H1 (cell line): ENCODE measurements at regions not wholly inside any gene's neighbourhood (a gene's known extent, or its start where the extent isn't known, plus 50 kb on each side); places are given as distances from the start of the nearest gene placed in this dataset.

Experiments
- ASH2L ChIP-seq: fragments of 200-600, 300-600 bp; sonication (generic); IDR thresholded peaks from one replicate; pipeline ENCODE4 v1.7.1; 2017; ENCODE audit warnings: low read length
- TF ChIP-seq, protein P1 (sequence below), 3 experiments: IDR thresholded peaks; 1 replicate in 2 of 3; 2 replicates in 1 of 3; pipeline versions ENCODE4 v1.5.1 to v1.6.1; 2011; ENCODE audit warnings: low read length in 3 of 3, mild to moderate bottlenecking in 3 of 3, inconsistent platforms in 2 of 3, low read depth in 1 of 3, moderate library complexity in 1 of 3; ENCODE audit not compliant: insufficient read depth in 1 of 3; ENCODE audit errors: control extremely low read depth in 1 of 3

DNA sequence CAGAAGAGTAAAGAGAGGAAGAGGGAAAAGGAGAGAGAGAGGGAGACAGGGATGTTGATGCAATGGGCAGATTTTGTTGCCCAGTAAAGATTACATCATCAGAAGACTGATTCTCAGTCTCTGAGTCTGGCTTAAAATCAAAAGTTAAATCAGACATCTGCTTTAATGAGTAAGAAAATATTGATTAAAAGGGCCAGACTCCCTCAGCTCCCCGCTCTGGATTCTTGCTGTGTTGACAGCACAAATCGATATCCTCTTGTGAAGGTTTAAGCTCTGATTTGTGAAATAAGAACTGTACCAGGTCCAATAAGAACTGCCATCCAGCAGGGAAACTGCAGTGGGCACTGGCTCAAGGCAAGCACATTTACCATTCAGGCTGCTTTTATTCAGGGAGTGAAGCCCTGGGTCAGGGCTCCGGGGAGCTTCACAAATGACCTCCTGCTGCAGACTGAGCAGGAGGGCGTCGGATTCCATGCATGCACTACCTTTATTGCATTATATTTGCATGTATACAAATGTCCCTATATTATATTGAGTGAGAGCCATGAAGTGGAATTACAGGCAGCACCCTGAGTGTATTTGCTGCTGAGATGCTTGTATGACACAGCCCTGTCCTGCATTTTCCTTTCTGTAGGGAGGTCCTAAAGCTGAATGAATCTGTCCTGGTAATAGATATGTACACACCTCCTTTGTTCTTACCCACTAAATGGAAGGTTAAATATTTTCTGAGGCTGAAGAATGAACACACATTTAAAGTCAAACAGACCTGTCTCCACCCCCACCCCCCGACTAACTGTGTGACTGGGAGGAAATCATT, 401.5 kb downstream of the REEP3 start:
- TF ChIP-seq, protein P1, sequence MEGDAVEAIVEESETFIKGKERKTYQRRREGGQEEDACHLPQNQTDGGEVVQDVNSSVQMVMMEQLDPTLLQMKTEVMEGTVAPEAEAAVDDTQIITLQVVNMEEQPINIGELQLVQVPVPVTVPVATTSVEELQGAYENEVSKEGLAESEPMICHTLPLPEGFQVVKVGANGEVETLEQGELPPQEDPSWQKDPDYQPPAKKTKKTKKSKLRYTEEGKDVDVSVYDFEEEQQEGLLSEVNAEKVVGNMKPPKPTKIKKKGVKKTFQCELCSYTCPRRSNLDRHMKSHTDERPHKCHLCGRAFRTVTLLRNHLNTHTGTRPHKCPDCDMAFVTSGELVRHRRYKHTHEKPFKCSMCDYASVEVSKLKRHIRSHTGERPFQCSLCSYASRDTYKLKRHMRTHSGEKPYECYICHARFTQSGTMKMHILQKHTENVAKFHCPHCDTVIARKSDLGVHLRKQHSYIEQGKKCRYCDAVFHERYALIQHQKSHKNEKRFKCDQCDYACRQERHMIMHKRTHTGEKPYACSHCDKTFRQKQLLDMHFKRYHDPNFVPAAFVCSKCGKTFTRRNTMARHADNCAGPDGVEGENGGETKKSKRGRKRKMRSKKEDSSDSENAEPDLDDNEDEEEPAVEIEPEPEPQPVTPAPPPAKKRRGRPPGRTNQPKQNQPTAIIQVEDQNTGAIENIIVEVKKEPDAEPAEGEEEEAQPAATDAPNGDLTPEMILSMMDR (IDR thresholded peaks at IDR 0.05; ENCODE audit: control extremely low read depth in 1 of 3, insufficient read depth in 1 of 3, low read depth in 1 of 3, low read length in 3 of 3): no peak
- TF ChIP-seq ASH2L: no peak
